Muscle of arm (tissue), 1 donor: ENCODE measurements at regions not wholly inside any gene's neighbourhood (a gene's known extent, or its start where the extent isn't known, plus 50 kb on each side); places are given as distances from the start of the nearest gene placed in this dataset.

Experiments
- DNase-seq: peaks from one replicate; pipeline ENCODE4 v3.0.0-alpha.2; 2013

GRCh38 chr10:83367036-83367435 is 772.3 kb upstream of the GHITM start:
- no peak for DNase-seq

- peak; percentile 8 for DNase-seq
Measured at GRCh38 chr10:83371696-83372490, 767.4 kb upstream of the GHITM start.

- DNase-seq, result no peak
Measured at GRCh38 chr10:83372646-83373045, 766.7 kb upstream of the GHITM start.

GRCh38 chr10:83373671-83374070 is 765.6 kb upstream of the GHITM start:
- DNase-seq, result no peak

GRCh38 chr10:83374741-83375140 is 764.6 kb upstream of the GHITM start:
- no peak for DNase-seq

GRCh38 chr10:83375274-83375673 is 764.0 kb upstream of the GHITM start:
- no peak for DNase-seq

GRCh38 chr10:83397806-83398205 is 741.5 kb upstream of the GHITM start:
- DNase-seq, result no peak

- DNase-seq, result no peak
Measured at GRCh38 chr10:83410570-83410969, 728.7 kb upstream of the GHITM start.

GRCh38 chr10:83425306-83425705 is 714.0 kb upstream of the GHITM start:
- DNase-seq, result no peak

- DNase-seq, result no peak
Measured at GRCh38 chr10:83427101-83427500, 712.2 kb upstream of the GHITM start.

GRCh38 chr10:83432261-83433045 is 706.9 kb upstream of the GHITM start:
- no peak for DNase-seq

GRCh38 chr10:83433705-83434104 is 705.6 kb upstream of the GHITM start:
- DNase-seq, result no peak

GRCh38 chr10:83448013-83448412 is 691.3 kb upstream of the GHITM start:
- no peak for DNase-seq

- DNase-seq, result no peak
Measured at GRCh38 chr10:83458611-83459010, 680.7 kb upstream of the GHITM start.

- no peak for DNase-seq
Measured at GRCh38 chr10:83459124-83459523, 680.2 kb upstream of the GHITM start.

- no peak for DNase-seq
Measured at GRCh38 chr10:83469728-83470331, 669.5 kb upstream of the GHITM start.

- no peak for DNase-seq
Measured at GRCh38 chr10:83476211-83476610, 663.1 kb upstream of the GHITM start.

- DNase-seq, result no peak
Measured at GRCh38 chr10:83489161-83489560, 650.1 kb upstream of the GHITM start.

- no peak for DNase-seq
Measured at GRCh38 chr10:83492004-83492403, 647.3 kb upstream of the GHITM start.

GRCh38 chr10:83512681-83513080 is 626.6 kb upstream of the GHITM start:
- no peak for DNase-seq

- no peak for DNase-seq
Measured at GRCh38 chr10:83515001-83515400, 624.3 kb upstream of the GHITM start.

GRCh38 chr10:83516788-83517187 is 622.5 kb upstream of the GHITM start:
- no peak for DNase-seq

- no peak for DNase-seq
Measured at GRCh38 chr10:83517456-83517855, 621.9 kb upstream of the GHITM start.
